ENCODE measurements at regions not wholly inside any gene's neighbourhood (a gene's known extent, or its start where the extent isn't known, plus 50 kb on each side); places are given as distances from the start of the nearest gene placed in this dataset.
"Not testable (repeated sequence)": the region's sequence is repeated elsewhere in the genome, so short reads cannot be mapped to it uniquely, and the experiment has no call there.

DNA sequence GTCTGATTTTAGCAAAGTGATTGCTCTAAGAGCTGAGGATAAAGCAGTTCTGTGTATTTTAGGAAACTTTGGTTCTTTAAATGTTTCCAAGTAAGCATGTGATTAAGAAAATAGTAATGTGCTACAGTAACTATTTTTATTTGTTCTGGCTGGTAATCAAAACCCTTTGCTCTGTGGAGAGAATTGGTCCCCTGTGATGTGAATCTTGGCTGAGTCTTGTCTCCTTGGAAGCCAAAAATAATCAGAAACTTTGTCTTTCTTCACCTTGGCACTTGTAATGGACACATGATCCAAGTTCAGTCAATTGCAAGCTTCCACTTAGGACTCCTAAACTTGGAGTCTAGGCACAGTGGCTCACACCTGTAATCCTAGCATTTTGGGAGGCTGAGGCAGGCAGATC, 422.7 kb upstream of the CDH20 start:
- Histone ChIP-seq H3K4me3 (ENCODE audit: severe bottlenecking) (no peak overlapping the region), H3K36me3 (ENCODE audit: low read depth) (no peaks in the 10 kb centered on the region), H3K27ac (ENCODE audit: poor library complexity, severe bottlenecking) (no peak overlapping the region), H3K9me3 (ENCODE audit: severe bottlenecking) (no peaks in the 10 kb centered on the region), H3K4me1 (ENCODE audit: insufficient read depth, poor library complexity, severe bottlenecking) (no peaks in the 10 kb centered on the region), H3K27me3 (ENCODE audit: insufficient read depth, poor library complexity, severe bottlenecking) (no peaks in the 10 kb centered on the region)
- no peak for ATAC-seq (ENCODE audit: low read depth)
- TF ChIP-seq, protein P1, sequence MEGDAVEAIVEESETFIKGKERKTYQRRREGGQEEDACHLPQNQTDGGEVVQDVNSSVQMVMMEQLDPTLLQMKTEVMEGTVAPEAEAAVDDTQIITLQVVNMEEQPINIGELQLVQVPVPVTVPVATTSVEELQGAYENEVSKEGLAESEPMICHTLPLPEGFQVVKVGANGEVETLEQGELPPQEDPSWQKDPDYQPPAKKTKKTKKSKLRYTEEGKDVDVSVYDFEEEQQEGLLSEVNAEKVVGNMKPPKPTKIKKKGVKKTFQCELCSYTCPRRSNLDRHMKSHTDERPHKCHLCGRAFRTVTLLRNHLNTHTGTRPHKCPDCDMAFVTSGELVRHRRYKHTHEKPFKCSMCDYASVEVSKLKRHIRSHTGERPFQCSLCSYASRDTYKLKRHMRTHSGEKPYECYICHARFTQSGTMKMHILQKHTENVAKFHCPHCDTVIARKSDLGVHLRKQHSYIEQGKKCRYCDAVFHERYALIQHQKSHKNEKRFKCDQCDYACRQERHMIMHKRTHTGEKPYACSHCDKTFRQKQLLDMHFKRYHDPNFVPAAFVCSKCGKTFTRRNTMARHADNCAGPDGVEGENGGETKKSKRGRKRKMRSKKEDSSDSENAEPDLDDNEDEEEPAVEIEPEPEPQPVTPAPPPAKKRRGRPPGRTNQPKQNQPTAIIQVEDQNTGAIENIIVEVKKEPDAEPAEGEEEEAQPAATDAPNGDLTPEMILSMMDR (IDR thresholded peaks at IDR 0.05; ENCODE audit: poor library complexity, severe bottlenecking), result no peak
- DNase-seq (ENCODE audit: low spot score), result no peak

DNA sequence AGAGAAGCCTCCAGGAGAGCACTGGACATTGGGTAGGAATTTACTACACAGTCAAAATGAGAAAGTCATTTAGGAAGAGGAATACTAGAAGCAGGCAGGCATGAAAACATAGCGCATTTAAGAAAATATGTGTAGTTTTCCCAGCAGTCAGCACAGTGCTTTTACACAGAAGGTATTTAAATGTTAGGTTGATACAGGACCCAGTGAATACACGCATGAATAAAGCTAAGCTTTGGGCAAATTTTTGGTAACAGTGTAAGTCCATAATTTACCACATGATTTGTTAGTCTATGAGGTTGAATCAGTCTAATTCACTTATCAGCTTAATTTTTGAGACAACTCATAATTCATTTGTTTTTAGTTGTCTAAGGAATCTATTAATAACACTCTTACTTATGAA, 421.7 kb upstream of the CDH20 start:
- no peaks in the 10 kb centered on the region for H3K27me3 ChIP-seq (ENCODE audit: insufficient read depth, poor library complexity, severe bottlenecking)
- H3K4me1 ChIP-seq (ENCODE audit: insufficient read depth, poor library complexity, severe bottlenecking), result no peaks in the 10 kb centered on the region
- no peak overlapping the region for H3K27ac ChIP-seq (ENCODE audit: poor library complexity, severe bottlenecking)
- TF ChIP-seq, protein P1 (IDR thresholded peaks at IDR 0.05; ENCODE audit: poor library complexity, severe bottlenecking), result no peak
- no peaks in the 10 kb centered on the region for H3K9me3 ChIP-seq (ENCODE audit: severe bottlenecking)
- ATAC-seq (ENCODE audit: low read depth) (no peak), DNase-seq (ENCODE audit: low spot score) (no peak)
- no peak overlapping the region for H3K4me3 ChIP-seq (ENCODE audit: severe bottlenecking)
- no peaks in the 10 kb centered on the region for H3K36me3 ChIP-seq (ENCODE audit: low read depth)

DNA sequence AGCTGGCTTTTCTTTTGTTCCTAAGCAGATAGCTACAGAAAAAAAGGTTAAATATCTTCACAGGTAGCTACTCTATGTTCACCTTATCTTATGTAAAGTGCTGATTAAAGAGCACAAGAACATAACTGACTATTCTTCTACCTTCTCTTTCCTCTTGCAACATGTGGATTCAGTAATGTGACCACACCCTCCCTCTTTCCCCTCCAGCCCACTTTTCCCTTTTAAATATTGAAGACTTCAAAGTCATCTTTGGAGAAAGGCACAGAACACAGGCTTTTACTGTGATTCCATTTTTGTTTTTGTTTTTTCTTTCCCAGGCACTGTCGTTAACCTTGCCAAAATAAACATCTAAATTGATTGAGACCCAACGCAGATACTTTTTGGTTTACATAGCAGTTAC, 418.1 kb upstream of the CDH20 start:
- Histone ChIP-seq H3K27ac (ENCODE audit: poor library complexity, severe bottlenecking) (no peak overlapping the region), H3K4me1 (ENCODE audit: insufficient read depth, poor library complexity, severe bottlenecking) (no peaks in the 10 kb centered on the region), H3K4me3 (ENCODE audit: severe bottlenecking) (no peak overlapping the region), H3K27me3 (ENCODE audit: insufficient read depth, poor library complexity, severe bottlenecking) (no peaks in the 10 kb centered on the region), H3K36me3 (ENCODE audit: low read depth) (no peaks in the 10 kb centered on the region), H3K9me3 (ENCODE audit: severe bottlenecking) (no peaks in the 10 kb centered on the region)
- DNase-seq (ENCODE audit: low spot score) (no peak), ATAC-seq (ENCODE audit: low read depth) (no peak)
- TF ChIP-seq, protein P1 (IDR thresholded peaks at IDR 0.05; ENCODE audit: poor library complexity, severe bottlenecking), result no peak

DNA sequence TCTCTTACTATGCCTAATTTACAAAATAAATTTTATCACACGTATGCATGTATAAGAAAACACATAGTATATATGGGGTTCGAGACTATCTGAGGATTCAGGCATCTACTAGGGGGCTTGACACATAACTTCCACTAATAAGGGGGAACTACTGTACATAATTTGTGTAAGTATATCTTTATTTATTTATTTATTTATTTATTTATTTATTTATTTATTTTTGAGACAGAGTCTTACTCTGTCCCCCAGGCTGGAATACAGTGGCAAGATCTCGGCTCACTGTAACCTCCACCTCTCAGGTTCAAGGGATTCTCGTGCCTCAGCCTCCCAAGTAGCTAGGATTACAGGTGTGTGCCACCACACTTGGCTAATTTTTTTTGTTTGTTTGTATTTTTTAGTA, 414.4 kb upstream of the CDH20 start:
- H3K9me3 ChIP-seq (ENCODE audit: severe bottlenecking); H3K27me3 ChIP-seq (ENCODE audit: insufficient read depth, poor library complexity, severe bottlenecking); H3K36me3 ChIP-seq (ENCODE audit: low read depth); ATAC-seq (ENCODE audit: low read depth); DNase-seq (ENCODE audit: low spot score); H3K27ac ChIP-seq (ENCODE audit: poor library complexity, severe bottlenecking); H3K4me1 ChIP-seq (ENCODE audit: insufficient read depth, poor library complexity, severe bottlenecking); H3K4me3 ChIP-seq (ENCODE audit: severe bottlenecking): not testable (repeated sequence)

DNA sequence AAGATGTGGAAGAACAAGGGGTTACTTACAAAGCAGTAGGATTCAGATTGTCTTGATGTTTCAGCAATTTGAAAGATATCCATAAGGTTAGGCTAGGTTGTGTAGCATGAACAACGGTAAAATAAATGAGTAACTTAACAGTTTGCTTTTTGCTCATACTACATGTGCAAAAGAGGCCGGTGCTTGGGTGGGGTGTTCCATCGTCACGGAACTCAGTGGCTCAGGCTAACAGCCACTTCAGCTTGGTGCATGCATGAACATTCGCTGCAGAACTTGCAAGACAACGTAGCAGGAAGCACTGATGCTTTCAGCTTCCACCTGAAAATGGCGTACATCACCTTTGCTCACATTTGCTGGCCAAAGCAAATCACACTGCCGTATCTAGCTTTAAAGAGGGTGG, 407.3 kb upstream of the CDH20 start:
- Histone ChIP-seq H3K4me3 (ENCODE audit: severe bottlenecking) (no peak overlapping the region), H3K9me3 (ENCODE audit: severe bottlenecking) (no peaks in the 10 kb centered on the region), H3K4me1 (ENCODE audit: insufficient read depth, poor library complexity, severe bottlenecking) (no peaks in the 10 kb centered on the region), H3K27me3 (ENCODE audit: insufficient read depth, poor library complexity, severe bottlenecking) (no peaks in the 10 kb centered on the region), H3K27ac (ENCODE audit: poor library complexity, severe bottlenecking) (no peak overlapping the region), H3K36me3 (ENCODE audit: low read depth) (no peaks in the 10 kb centered on the region)
- ATAC-seq (ENCODE audit: low read depth) (no peak), DNase-seq (ENCODE audit: low spot score) (no peak)
- TF ChIP-seq, protein P1 (IDR thresholded peaks at IDR 0.05; ENCODE audit: poor library complexity, severe bottlenecking), result no peak
